ENCODE measurements at regions not wholly inside any gene's neighbourhood (a gene's known extent, or its start where the extent isn't known, plus 50 kb on each side); places are given as distances from the start of the nearest gene placed in this dataset.
"Not testable (repeated sequence)": the region's sequence is repeated elsewhere in the genome, so short reads cannot be mapped to it uniquely, and the experiment has no call there.

DNA sequence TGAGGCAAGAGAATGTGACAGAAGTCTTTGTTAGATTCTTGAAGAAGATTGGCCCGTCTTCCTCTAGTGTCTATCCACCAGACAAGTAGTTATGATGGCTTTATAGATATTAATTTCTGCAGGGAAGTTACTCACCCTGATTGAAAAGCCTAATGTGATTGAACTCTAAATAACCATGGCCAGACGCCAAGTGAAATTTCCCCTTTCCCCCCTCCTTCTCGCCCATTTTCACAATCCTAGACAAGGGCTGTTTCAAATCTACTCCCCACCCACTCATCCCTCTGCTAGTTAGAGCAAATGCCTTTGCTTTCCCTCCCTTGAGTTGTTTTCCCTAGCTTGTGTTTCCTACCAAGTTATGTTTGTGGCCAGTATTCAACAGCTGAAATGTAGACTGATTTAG, 182.5 kb downstream of the TMEM167A start:
- no peak for DNase-seq (ENCODE audit: low read depth in 2 of 2)

DNA sequence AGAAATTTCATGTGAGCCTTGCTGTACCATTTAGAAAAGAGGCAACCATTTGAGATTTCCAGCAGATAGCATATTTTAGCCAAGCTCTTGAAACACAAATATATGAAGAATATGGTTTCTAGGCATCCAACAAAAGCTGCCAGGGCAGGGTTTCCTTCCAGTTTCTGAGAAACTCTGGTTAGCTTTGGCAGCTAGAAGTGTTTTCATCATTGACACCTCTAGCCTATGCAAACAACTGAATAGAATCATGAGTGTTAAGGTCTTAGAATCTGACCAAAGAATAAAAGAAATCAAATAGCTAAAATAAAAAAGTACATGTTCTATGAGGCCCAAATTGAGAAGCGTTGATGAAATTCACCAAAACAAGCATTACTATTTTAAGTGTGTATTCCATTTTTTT, 188.1 kb downstream of the TMEM167A start:
- no peak for DNase-seq (ENCODE audit: low read depth in 2 of 2)

DNA sequence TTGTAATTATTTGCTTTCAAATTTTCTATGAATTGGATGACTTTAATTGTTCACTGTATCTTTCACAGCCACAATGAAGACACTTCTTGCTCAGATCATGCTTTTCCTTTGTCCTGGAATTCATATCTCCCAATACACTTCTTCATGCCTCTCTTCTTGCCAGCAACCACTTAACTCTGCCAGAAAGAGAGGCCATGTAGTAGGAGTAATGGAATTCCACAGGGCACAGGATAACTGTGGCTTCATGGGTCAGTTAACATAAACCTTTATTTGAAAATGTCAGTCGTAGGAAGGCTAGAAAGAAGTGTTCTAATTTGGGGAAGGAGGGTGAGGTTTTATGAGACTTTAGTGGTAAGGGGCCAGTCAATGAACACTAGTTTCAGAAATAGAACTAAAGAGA, 190.3 kb downstream of the TMEM167A start:
- no peak for DNase-seq (ENCODE audit: low read depth in 2 of 2)

DNA sequence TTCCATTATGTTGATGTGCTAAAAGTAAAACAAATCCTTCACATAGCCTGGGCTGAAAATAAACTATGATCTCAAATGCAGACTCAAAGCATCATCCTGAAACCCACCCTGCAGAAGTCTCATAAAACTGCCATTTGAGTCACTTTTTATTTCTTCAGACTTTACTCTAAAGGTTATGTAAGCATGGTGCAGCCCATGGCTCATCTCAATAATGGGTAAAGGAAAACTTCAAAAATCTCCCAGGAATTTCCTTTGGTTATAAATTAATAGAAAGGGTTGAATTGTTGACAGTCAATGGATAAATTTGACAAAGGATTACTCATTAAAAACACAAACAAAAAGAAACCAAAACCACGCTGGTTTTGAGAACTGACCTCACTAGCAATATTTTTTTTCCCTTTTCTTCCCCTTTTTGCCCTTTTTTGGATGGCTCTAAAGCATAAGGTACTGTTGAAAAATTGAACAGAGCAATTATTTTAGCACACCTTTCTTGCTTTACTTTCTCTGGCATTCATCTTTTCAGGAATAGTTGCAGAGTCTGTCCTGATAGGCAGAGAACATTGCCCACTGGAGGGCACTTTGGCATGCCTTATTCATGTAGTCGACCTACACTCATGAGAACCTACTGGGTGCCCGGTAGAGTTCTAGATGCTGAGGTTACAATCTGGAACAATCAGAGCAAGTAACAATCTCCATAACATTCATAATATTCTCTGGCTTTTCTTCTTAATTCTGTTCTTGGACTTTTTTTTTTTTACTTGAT, 191.4 kb downstream of the TMEM167A start:
- peak; percentile 41 to 53 for DNase-seq (ENCODE audit: low read depth in 2 of 2)

DNA sequence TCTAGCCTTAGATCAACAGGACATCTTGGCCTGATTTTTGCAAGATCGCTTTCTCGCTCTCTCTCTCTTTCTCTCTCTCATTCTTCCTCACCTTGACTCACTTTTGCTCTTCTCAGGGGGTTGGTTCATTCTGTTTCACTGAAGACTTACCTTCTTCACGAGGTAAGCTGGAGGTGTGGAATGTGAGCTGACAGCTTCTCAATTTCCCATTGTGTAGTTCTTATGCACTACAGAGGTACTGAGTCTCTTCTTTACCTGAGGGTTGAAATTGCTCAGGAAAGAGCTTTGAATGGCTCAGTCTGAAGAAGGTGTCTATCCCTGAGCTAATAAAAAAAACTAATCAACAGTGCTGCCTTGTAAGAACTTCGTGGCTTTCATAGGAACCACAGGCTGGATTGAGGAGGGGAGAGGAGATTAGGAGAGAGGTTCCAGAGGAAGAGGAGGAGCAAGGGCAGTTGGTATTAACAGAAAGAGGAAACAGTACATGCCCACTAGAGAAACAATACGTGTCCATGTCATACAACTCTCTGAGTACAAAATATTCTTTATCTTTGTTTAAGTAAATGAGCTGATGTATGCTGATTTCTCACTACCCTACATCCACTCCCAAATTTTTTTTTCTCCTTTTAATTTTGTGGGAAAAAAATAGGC, 192.2 kb downstream of the TMEM167A start:
- DNase-seq (ENCODE audit: low read depth in 2 of 2): no peak

DNA sequence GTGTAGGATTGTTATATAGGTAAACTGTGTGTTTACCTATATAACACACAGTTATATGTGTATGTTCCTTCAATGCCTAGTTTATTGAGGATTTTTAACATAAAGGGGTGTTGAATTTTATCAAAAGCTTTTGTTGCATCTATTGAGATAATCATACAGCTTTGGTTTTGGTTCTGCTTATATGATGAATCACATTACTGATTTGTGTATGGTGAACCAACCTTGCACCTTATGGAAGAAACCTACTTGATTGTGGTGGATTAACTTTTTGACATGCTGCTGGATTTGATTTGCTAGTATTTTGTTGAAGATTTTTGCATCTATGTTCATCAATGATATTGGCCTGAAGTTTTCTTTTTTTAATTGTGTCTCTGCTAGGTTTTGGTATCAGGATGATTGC, 194.9 kb downstream of the TMEM167A start:
- DNase-seq (ENCODE audit: low read depth in 2 of 2): no peak

DNA sequence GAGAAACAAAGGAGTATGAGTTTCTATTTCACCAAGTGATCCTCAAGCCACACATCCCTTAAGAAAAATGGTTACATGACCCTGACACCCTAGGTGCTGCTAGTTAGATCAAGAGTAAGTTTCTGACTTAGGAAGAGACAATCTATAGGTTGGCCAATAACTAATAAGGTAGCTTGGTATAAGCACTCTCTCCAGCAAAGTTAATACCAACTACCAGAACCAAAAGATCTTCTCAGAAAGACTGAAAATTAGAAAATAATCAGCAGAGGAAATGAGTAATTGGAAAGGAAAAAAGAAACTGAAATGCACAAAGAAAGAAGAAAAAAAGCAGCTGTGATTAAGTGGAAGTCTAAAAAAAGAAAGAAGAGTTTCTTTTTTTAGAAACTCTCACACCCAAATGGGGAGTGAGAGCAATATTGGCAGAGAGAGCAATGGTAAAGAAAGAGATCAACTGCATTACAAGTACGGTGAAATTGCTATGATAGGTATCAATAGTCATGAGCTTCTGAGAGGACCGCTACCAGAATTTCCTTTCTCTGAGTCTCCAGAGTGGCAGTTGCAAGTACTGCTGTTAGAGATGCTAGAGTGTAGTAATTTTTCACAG, 195.5 kb downstream of the TMEM167A start:
- no peak for DNase-seq (ENCODE audit: low read depth in 2 of 2)

DNA sequence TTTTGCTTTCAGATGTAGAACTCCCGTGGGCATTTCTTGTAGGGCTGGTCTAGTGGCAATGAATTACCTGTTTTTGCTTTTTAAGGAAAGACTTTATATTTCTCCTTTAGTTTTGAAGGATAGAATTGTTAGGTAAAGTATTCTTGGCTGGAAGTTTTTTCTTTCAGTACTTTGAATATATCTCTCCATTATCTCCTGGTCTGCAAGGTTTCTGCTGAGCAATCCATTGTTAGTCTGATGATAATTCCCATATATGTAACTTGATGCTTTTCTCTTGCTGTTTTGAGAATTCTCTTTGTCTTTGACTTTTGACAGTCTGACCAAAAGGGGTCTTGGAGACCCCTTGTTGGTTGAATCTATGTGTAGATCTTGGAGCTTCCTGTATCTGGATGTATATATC, 198.1 kb downstream of the TMEM167A start:
- DNase-seq (ENCODE audit: low read depth in 2 of 2): no peak

DNA sequence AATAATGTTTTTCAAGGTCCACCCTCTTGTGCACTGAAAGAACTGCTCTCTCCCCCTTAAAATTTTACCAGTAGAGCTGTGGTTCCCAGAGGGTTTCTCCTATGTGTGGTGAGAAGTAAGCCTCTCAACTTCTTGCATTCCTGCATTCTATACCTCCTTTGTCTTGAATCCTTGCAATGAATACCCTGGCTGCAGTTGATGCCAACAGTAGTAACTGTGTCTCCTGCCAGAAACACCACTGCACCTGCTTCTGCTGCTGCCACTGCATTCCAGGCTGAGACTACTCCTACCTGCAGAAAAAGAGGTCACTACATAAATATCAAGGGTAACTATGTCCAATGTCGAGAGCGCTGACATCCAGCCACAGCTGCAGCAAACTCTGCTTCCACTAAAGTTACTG, 203.7 kb downstream of the TMEM167A start:
- DNase-seq (ENCODE audit: low read depth in 2 of 2): no peak

DNA sequence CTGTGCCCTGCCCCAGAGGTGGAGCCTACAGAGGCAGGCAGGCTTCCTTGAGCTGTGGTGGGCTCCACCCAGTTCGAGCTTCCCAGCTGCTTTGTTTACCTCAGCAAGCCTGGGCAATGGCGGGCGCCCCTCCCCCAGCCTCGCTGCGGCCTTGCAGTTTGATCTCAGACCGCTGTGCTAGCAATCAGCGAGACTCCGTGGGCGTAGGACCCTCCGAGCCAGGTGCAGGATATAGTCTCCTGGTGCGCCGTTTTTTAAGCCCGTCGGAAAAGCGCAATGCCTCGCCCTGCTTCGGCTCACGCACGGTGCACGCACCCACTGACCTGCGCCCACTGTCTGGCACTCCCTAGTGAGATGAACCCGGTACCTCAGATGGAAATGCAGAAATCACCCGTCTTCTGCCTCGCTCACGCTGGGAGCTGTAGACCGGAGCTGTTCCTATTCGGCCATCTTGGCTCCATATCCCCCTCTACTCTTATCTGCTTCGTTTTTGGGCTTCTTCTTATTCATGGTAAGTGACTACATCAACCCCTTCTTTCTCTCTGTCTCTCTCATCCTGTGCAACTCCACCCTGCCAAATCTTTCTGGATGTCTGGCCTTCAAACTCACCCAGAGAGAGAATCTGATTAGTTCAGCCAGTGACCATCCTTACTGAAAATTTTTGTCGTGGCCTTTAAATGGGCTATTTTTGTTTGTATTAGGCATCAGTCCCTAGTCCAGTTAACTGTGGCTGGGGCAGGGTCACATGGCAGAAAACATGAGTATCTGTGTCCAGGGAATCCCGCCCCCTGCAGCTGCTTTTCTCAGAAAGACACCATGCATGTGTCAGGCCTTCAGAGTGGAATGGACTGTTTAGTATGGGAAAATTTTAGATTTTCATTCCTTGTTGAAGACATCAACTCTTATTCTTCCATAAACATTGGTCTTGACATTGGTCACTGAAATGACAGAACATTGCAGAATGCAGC, 204.6 kb downstream of the TMEM167A start:
- not testable (repeated sequence) for DNase-seq (ENCODE audit: low read depth in 2 of 2)

DNA sequence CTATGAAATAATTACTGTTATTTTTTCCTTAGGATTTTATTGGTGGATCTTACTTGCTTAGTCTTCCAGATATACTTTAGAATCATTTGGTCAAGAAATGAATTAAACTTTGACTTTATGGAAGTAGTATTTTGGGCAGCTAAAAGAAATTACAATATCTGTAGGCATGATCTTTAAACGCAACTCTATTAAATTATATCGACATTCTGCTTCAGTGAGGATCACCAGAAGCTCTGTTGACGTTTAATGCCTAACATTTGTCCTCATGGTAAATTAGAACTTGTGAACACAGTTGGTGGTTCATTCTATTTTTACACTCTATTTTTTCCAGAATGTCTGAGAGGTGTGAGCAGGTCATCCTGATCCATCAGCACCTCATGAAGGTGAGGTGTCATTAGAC, 211.6 kb downstream of the TMEM167A start:
- no peak for DNase-seq (ENCODE audit: low read depth in 2 of 2)

DNA sequence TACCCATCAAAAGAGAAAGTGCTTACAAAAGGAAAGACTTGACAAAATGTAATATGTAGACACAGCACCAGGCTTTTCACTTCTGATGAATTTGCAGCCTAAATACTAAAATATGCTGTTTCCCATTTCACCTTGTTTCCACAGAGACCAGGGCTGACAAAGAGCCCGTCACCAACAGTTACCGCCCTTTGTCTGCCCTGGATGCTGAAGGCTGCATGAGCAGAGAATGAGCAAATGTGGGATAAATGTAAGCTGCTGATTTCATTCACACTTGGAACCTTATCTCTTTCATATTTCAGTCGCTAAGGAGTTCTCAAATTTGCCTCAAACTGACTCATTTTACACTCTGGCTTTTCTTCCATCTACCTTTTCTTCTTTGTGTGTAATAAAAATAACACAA, 213.9 kb downstream of the TMEM167A start:
- no peak for DNase-seq (ENCODE audit: low read depth in 2 of 2)

DNA sequence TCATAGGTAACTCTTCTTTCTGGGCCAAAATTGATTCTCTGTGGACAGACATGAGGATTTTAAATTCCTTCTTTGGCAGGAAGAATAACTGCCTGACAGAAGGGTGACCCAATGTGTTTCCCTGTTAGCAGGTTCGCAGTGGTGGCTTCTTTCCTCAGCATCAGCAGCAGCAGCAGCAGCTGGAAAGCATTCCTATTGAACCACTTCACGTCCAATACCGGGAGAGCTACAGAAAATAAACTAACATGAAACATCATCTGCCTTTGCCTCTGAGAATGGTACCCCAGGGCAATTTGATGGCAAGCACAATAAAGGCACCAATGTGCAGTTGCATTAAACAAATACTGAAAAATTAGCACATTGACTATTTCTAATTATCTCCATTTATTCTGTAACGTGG, 214.5 kb downstream of the TMEM167A start:
- no peak for DNase-seq (ENCODE audit: low read depth in 2 of 2)

DNA sequence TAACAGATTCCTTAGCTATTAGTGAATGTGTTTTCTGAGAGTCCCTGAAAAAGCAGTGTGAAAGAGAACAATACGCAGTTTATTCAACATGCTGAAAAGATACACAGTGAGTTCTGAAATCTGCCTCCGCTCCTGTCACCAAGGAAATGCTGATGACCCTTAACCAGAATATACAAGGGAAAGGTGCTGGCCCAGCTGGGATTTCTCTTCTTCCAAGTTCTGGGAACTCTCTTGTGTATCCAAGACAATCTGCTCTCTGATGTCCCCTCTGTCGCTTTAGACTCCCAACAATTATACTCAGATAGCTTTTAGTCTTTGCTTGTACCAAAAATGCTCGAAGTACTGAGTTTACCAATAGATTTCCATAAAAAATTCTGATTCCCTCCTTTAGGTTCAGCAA, 214.9 kb downstream of the TMEM167A start:
- no peak for DNase-seq (ENCODE audit: low read depth in 2 of 2)

DNA sequence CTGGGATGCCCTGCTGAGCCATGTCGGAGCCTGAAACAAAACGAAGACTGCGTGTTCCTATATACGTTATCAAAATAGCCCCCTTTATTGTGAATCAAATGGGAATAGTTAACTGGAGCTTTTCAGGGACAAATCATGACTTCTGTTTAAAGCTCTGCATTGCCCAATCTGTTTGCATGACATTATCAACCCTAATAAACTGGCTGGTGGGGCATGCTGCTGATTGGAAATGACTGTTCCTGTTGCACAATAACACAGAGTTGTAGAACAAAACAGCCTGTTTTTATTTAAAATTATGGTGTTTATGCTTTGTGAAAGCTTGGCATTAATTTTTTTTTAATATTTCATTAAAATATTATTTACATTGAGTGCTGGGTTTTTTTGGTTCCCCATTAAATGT, 215.5 kb downstream of the TMEM167A start:
- no peak for DNase-seq (ENCODE audit: low read depth in 2 of 2)

DNA sequence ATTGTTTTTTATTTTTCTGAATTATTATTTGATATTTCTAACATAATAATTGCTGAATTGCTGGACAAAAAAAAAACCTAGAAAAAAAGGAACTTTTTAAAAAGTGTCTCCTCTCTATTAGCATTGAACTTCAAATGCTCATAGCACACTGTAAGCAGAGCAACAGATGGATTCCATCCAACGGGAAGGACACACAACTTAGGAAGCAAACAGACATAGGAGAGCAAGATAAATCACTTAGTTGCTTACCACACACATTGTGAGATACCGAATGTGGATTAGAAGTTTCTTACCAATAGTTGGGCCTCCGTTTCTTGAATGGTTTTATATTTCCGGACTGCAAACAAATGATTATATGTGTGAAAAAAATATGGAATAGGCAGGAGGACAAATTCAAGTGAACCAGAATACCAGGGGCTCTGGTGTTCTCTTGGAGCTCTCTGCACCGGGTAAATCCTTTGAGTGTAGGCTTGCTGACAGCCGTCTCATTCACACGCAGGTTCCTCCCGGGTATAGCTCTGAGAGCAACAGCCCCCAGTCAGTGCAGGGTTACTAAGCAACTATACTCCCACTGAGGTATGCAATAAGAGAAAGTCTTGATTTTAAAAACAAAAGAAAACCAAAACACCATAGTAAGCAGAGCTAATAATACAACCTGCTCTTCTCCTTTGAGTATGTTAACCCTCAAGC, 217.6 kb downstream of the TMEM167A start:
- no peak for DNase-seq (ENCODE audit: low read depth in 2 of 2)

DNA sequence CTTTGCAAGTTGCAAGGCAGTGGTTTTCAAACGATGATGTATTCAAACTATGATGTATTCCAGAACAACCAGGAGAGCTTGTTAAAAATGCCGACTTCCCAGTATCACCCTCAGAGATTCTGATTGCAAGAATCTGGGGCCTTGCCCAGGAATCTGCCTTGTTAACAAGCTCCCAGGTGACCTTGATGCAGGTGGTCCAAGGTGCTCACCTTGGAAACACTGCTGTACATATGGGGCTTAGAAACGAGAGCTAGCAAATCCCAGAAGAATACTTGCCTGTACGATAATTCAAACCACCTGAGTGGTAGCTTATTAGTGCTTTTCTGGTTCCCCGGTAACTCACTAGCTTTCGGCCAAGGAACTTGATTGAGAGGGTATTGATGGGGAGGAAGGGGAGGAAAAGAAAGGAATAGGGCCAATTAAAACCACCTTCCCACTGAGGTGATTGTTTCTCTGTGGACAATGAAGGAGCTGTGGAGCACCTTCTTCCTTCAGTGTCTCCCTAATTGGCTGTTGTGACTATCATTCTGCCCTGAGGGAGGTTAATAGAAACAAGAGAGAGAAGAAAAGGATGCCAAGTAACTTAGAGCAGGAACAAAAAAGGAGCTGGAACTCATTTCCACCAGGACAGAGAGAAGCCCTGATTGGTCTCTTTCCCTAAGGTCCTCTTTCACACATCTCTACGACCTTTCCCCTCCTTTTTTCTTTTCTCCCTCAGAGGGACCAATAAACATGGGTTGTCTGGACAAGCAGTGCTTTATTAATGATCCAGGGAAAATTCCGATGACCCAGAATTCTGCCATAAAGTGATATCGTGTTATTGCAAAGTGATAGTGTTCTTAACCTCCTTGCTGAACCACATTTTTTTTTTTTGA, 218.8 kb downstream of the TMEM167A start:
- no peak for DNase-seq (ENCODE audit: low read depth in 2 of 2)

DNA sequence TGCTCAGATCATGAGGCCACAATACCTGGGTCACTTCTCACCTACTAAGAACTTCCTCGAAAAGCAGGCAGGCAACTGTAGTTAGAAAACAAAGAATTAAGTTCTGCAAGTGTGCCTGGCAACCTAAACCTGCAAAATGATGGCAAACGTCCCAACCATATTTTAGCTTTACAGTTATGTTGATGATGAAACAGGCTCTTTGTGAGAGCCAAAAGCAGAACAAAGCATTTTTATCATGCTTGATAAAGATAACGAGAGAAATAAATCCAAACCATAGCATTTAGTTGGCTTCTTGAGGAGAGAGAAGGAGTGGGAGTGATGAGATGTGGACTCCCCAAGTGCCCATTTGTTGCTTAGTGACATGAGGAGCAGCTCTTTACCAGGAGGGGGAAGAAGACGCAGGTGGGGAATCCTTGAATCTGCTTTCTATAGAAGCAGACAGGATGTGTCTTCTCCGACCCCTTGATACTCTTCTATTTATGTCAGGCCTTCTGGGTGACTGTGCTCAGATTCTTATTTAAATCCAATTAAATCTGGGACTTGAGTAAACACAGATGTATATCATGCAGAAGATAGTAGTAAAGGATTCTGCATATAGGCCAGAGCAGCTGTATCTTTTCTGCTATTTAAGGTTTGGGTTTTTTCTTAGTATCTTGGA, 221.2 kb downstream of the TMEM167A start:
- DNase-seq (ENCODE audit: low read depth in 2 of 2): no peak

DNA sequence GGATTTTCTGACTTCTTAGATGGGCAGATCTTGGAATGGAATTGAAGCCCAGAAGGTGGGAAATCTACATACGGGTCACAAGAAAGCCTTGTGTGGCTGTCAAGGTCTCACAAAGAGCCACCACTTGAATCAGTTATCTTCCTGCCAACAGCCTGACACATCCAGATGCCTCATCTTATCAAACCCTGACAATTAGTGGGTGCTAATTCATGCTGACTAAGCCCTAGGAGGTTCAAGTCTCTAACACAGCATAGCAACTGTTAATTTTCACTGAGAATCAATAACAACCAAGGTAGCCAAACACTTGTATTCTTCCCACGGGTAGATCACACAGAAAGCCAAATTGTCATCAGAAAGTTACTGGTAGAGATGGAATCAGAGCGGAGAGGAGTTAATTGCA, 222.2 kb downstream of the TMEM167A start:
- no peak for DNase-seq (ENCODE audit: low read depth in 2 of 2)

DNA sequence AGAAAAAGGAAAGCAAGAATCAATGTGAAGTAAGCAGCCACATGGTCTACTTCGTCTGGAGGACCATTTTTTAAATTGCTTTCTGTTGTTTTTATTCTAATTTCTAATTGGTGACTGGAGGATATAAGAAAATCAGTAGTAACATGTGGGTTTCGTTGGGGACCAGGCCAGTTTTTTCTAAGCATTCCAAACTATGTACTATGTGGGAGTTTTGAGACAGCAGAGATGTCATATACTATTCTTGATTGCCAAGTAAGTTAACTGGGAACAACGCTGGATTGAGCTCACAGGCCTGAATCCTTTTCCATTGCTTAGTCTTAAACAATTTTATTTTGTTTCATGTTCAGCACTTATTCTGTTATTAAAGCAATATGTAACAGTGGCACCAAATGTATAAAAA, 225.7 kb downstream of the TMEM167A start:
- no peak for DNase-seq (ENCODE audit: low read depth in 2 of 2)
